ENCODE measurements at regions not wholly inside any gene's neighbourhood (a gene's known extent, or its start where the extent isn't known, plus 50 kb on each side); places are given as distances from the start of the nearest gene placed in this dataset.

DNA sequence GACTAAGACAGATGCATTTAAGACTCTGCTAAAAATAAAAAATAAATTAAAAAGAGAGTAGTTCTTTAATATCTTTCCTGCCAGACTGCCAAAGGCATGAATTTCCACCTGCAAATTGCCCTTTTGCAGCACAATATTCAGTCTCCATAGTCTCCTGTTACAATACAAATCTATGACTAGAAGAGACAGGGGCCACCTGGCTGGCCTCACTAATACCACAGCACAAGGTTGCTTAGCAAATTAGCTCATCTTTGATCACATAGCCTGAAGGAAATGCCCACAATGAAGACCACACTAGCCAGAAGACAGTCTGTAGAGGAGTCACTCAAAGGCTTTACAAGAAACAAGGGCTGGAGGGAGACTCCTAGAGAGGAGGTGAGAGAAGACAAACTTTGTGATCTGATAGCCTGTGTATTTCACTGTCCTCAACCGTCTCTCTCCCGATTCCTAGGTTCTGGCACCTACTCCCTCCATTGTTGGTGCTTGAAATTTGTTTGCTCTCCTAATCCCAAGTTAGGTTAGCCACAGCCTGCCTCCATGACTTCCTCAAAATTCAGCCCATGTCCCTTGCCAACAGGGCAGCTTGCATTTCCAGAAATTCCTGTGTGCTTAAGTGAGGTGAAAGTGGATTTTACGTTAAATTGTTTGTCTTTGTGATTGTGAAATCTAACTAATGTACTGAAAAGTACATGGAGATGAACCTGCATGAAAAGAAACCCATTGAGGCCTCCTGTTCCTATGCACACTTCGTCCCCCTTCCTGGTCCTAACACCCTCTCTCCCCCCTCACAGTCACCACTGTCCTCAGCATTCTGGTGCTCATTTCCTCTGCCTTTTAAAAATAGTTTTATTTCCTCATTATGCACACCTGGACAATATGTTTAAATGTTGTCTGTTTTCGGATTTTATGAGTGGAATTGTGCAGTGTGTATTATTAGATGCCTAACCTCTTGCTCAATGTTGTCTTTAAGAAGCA lies 88.7 kb upstream of the PLXNC1 start:
- TF ChIP-seq, protein P1, sequence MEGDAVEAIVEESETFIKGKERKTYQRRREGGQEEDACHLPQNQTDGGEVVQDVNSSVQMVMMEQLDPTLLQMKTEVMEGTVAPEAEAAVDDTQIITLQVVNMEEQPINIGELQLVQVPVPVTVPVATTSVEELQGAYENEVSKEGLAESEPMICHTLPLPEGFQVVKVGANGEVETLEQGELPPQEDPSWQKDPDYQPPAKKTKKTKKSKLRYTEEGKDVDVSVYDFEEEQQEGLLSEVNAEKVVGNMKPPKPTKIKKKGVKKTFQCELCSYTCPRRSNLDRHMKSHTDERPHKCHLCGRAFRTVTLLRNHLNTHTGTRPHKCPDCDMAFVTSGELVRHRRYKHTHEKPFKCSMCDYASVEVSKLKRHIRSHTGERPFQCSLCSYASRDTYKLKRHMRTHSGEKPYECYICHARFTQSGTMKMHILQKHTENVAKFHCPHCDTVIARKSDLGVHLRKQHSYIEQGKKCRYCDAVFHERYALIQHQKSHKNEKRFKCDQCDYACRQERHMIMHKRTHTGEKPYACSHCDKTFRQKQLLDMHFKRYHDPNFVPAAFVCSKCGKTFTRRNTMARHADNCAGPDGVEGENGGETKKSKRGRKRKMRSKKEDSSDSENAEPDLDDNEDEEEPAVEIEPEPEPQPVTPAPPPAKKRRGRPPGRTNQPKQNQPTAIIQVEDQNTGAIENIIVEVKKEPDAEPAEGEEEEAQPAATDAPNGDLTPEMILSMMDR (IDR thresholded peaks at IDR 0.05) = no peak
- TF ChIP-seq POLR2A (IDR thresholded peaks at IDR 0.05) = no peak
- 72 to 76% methylated on average over 5 of the region's 5 CpGs for WGBS, 2 donors
- intact Hi-C loops (cut with DNase I; ENCODE audit: low total_unique reads) = no loop called here
- no peak for DNase-seq (ENCODE audit: low spot score in 2 of 2)
- H3K4me3 ChIP-seq (ENCODE audit: low read depth, poor library complexity, severe bottlenecking) = no peak overlapping the region

DNA sequence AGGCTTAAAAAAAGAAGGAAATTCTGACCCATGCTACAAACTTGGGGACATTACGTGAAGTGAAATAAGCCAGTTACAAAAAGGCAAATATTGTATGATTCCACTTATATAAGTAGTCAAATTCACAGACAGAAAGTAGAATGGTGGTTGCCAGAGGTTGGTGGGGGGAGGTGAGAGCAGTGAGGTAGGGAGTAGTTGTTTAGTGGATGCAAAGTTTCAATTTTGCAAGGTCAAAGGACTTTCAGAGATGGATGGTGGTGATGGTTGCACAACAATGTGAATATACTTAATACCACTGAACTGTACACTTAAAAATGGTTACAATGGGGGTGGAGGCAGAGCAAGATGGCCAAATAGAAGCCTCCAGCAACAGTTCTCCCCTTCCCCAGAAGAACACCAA lies 86.2 kb upstream of the PLXNC1 start:
- intact Hi-C loops (cut with DNase I; ENCODE audit: low total_unique reads) = no loop called here

DNA sequence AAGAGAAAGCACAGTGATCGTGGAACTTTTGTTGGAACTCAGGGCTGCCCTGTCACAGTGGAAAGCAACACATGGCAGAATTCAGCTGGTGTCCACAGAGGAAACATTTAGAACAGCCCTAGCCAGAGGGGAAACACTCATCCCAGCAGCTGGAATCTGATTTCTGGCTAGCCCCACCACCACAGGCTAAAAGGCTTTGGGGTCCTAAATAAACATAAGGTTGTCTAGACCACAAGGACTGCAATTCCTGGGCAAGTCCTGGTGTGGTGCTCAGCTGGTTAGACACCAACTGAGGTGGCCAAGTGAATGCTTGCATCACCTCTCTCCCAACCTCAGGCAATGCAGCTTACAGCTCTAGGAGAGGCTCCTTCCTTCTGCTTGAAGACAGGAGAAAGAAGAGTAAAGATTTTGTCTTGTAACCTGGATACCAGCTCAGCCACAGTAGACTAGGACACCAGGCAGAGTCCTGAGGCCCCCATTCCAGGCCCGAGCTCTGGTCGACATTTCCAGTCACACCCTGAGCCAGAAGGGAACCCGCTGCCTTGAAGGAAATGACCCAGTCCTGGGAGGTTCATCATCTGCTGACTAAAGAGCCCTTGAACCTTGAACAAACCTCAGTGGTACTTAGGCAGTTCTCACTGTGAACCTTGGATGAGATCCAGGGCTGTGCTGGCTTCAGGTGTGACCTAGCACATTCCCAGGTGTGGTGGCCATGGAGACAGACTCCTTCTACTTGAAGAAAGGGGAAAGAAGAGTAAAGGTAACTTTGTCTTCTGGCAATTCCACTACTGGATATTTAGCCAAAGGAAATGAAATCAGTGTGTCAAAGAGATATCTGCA lies 85.4 kb upstream of the PLXNC1 start:
- WGBS, 2 donors = 96% methylated on average over 4 of the region's 4 CpGs
- no peak overlapping the region for H3K4me3 ChIP-seq (ENCODE audit: low read depth, poor library complexity, severe bottlenecking)
- no peak for DNase-seq (ENCODE audit: low spot score in 2 of 2)
- intact Hi-C loops (cut with DNase I; ENCODE audit: low total_unique reads) = no loop called here
- TF ChIP-seq, protein P1 (IDR thresholded peaks at IDR 0.05) = no peak
- TF ChIP-seq POLR2A (IDR thresholded peaks at IDR 0.05) = no peak

More for the DNA sequence above, 86.2 kb upstream of the PLXNC1 start:
- DNase-seq (ENCODE audit: low spot score in 2 of 2) = no peak
- TF ChIP-seq, protein P1 (IDR thresholded peaks at IDR 0.05) = no peak
- no peak for TF ChIP-seq POLR2A (IDR thresholded peaks at IDR 0.05)
- H3K4me3 ChIP-seq (ENCODE audit: low read depth, poor library complexity, severe bottlenecking) = no peak overlapping the region
- 95 to 100% methylated on average over 1 of the region's 1 CpG for WGBS, 2 donors

DNA sequence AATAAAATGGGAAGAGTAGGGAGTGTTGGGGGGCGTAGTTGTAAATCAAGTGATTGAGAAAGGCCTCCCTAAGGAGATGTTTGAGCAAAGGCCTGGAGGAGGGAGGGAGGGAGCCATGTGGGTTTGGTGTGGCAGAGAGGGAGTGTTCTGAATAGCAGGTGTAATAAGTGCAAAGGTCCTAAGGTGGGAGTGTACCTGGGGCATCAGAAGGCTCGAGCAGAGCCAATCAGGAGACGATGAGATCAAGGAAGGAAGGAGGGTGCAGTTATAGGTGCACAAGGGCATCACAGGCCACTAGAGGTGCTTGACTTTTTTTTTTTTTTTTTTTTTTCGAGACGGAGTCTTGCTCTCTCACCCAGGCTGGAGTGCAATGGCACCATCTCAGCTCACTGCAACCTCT lies 77.9 kb upstream of the PLXNC1 start:
- intact Hi-C loops (cut with DNase I; ENCODE audit: low total_unique reads) = no loop called here
- DNase-seq (ENCODE audit: low spot score in 2 of 2) = no peak
- WGBS, 2 donors = 88 to 96% methylated on average over 5 of the region's 5 CpGs

DNA sequence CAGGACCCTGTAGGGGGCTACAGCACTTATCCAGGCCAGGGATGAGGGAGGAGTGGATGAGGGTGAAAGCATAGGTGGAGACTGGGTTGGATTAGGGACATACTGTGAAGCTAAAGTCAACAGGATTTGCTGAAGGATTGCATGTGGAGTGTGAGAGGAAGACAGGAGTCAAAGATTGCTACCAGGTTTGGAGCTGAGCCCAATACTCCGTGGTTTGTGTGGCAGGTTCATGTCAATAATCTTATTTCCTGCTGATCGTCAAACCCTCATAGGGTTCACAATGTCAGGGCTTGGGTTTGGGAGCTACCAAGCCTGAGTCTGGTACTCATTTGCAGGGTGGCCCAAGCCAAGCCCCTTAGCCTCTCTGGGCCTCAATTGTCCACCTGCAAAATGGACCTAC lies 77.1 kb upstream of the PLXNC1 start:
- WGBS, 2 donors = 51 to 58% methylated on average over 2 of the region's 2 CpGs
- DNase-seq (ENCODE audit: low spot score in 2 of 2) = no peak
- no peak for TF ChIP-seq POLR2A (IDR thresholded peaks at IDR 0.05)
- intact Hi-C loops (cut with DNase I; ENCODE audit: low total_unique reads) = no loop called here
- H3K4me3 ChIP-seq (ENCODE audit: low read depth, poor library complexity, severe bottlenecking) = no peak overlapping the region

More for the DNA sequence above, 77.9 kb upstream of the PLXNC1 start:
- TF ChIP-seq, protein P1 (IDR thresholded peaks at IDR 0.05) = no peak
- TF ChIP-seq POLR2A (IDR thresholded peaks at IDR 0.05) = no peak
- no peak overlapping the region for H3K4me3 ChIP-seq (ENCODE audit: low read depth, poor library complexity, severe bottlenecking)

Measured in lower leg skin (tissue), 4 donors.